Bronchial epithelial cell (primary cell): ENCODE measurements at regions not wholly inside any gene's neighbourhood (a gene's known extent, or its start where the extent isn't known, plus 50 kb on each side); places are given as distances from the start of the nearest gene placed in this dataset.

ENCODE experiments used
- DNase-seq: peaks from one replicate; pipeline ENCODE4 v3.0.0-alpha.2; 2010; ENCODE audit warnings: low read depth
- FAIRE-seq: peaks from 2 replicates; lab custom pipeline; 2011; peaks lifted over from hg19 to GRCh38; lab: Jason Lieb, UNC
- H3K27me3 ChIP-seq: 2 replicates; pipeline ENCODE4 v1.5.1; 2011; ENCODE audit warnings: low read length; ENCODE audit not compliant: control insufficient read depth, insufficient read depth
- H3K36me3 ChIP-seq: 2 replicates; pipeline ENCODE4 v1.5.1; 2011; ENCODE audit warnings: low read length; ENCODE audit not compliant: control insufficient read depth, insufficient read depth
- H3K4me3 ChIP-seq: 2 replicates; pipeline ENCODE4 v1.5.1; 2011; ENCODE audit warnings: mild to moderate bottlenecking, low read depth, low read length, control low read depth
- TF ChIP-seq, protein P1 (sequence below): IDR thresholded peaks from 2 replicates; pipeline ENCODE4 v1.5.1; 2011; ENCODE audit warnings: mild to moderate bottlenecking, moderate library complexity, low read length, control low read depth, inconsistent platforms; ENCODE audit not compliant: insufficient read depth, severe bottlenecking

DNA sequence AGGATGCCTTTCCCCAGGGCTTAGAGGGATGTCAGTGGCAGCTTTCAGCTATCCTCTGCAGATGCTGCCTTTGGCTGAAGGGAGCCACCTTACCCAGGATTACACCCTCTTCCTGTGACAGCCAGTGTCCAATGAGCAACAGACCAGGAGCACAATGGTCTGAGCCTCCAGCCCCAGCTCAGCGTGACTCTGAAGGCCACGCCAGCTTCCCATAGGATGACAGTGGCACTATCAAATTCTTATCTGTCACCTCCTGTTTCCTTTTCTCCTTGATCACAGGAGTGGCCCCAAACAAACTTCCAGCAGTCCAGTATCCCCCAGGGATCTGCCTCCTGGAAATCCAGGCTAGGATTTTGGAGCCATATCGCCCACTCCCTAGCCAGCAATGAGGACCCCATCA lies 226.9 kb downstream of the SETD4 start:
- TF ChIP-seq, protein P1, sequence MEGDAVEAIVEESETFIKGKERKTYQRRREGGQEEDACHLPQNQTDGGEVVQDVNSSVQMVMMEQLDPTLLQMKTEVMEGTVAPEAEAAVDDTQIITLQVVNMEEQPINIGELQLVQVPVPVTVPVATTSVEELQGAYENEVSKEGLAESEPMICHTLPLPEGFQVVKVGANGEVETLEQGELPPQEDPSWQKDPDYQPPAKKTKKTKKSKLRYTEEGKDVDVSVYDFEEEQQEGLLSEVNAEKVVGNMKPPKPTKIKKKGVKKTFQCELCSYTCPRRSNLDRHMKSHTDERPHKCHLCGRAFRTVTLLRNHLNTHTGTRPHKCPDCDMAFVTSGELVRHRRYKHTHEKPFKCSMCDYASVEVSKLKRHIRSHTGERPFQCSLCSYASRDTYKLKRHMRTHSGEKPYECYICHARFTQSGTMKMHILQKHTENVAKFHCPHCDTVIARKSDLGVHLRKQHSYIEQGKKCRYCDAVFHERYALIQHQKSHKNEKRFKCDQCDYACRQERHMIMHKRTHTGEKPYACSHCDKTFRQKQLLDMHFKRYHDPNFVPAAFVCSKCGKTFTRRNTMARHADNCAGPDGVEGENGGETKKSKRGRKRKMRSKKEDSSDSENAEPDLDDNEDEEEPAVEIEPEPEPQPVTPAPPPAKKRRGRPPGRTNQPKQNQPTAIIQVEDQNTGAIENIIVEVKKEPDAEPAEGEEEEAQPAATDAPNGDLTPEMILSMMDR: no peak
- DNase-seq (no peak), FAIRE-seq (no peak)
- H3K27me3 ChIP-seq: no peaks in the 10 kb centered on the region
- H3K36me3 ChIP-seq: no peaks in the 10 kb centered on the region
- no peak overlapping the region for H3K4me3 ChIP-seq

DNA sequence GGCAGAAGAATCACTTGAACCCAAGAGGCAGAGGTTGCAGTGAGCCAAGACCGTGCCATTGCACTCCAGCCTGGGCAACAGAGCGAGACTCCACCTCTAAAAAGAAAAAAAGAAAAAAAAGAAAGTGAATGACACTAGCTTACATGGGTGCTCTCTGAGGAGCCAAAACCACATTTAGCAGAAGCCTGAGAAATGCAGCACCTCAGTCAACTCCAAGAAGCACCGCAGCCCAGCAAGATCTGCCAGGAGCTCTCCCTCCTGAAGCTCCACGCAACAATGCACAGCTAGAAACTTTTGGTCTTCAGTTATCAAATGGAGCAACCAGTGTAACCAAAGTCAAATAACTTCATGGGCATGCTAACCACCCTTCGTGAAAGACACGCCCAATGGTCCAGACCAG lies 229.1 kb downstream of the SETD4 start:
- no peak for FAIRE-seq
- TF ChIP-seq, protein P1: no peak
- Histone ChIP-seq H3K27me3 (no peaks in the 10 kb centered on the region), H3K4me3 (no peak overlapping the region), H3K36me3 (no peaks in the 10 kb centered on the region)
- no peak for DNase-seq

DNA sequence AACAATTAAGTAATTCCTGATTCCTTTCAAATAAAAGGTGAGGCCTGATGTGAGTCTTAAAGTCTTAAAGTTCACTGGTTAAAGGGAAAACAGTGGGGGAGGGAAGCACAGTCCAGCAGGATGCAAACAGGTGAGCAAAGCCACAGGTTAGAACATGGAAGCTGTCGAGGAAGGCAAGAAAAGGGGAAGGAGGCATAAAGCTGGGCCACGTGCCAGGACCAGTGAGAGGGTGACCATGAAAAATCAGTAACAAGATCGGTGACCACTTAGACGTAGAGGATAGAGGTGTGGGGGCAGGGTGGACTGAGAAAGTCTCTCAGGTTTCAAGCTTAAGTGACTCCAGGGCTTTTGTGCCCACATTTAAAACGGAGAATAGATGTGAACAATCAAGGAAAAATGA lies 231.3 kb downstream of the SETD4 start:
- TF ChIP-seq, protein P1: no peak
- FAIRE-seq (no peak), DNase-seq (no peak)
- H3K36me3 ChIP-seq: no peaks in the 10 kb centered on the region
- H3K4me3 ChIP-seq: no peak overlapping the region
- H3K27me3 ChIP-seq: no peaks in the 10 kb centered on the region

DNA sequence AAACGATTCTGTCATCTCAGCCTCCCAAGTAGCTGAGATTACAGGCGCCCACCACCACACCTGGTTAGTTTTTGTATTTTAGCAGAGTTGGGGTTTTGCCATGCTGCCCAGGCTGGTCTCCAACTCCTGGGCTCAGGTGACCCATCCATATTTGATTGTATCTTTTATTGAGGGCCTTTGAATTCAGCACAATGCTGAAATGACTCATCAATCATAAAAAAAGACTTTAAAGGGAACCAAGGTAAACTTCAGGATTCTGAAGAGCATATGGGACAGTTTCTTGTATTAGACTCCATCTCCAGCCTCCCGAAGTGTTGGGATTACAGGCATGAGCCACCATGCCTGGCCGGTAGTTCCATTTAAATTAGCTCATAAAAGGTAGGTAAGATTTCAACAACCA lies 232.2 kb downstream of the SETD4 start:
- H3K36me3 ChIP-seq: no peaks in the 10 kb centered on the region
- FAIRE-seq: no peak
- no peaks in the 10 kb centered on the region for H3K27me3 ChIP-seq
- TF ChIP-seq, protein P1: no peak
- no peak for DNase-seq
- H3K4me3 ChIP-seq: no peak overlapping the region

DNA sequence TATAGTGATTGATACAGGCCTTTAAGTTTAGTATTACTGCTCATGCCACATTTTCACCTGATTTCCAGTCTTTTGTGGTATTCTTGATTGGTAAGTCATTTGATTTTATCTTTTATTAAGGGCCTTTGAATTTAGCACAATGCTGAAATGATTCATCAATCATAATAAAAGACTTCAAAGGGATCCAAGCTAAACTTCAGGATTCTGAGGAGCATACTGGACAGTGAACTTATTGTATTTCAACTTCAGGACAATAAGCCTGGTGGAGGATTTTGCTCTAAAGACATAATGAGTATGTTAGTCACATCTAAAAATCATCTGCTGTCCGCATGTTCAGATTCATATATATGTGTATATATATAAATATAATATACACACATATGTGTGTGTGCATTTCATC lies 233.3 kb downstream of the SETD4 start:
- H3K27me3 ChIP-seq: no peaks in the 10 kb centered on the region
- TF ChIP-seq, protein P1: no peak
- FAIRE-seq: no peak
- no peaks in the 10 kb centered on the region for H3K36me3 ChIP-seq
- no peak for DNase-seq
- no peak overlapping the region for H3K4me3 ChIP-seq
